ENCODE measurements at regions not wholly inside any gene's neighbourhood (a gene's known extent, or its start where the extent isn't known, plus 50 kb on each side); places are given as distances from the start of the nearest gene placed in this dataset.
A peak's percentile ranks its signal among the peaks of the same experiment; 100 is the strongest.
"Not testable (repeated sequence)": the region's sequence is repeated elsewhere in the genome, so short reads cannot be mapped to it uniquely, and the experiment has no call there.

DNA sequence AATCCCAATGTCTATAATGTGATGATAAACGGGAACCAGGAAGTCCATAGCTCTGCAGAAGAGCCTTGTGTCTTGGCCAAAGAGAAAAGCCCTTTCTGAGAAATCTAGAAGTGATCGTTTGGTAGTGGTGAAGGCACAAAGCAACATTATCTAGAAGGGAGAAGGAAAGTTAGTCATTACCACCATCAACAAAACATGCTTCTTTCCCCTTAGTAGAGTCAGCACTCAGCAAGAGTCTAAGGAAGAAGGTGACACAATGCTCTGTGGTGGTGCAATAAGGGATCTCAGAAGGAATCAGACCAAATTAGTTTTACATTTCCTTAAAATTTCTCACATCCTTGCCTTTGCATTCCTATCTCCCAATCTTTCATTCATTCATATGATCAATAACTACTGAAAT lies 134.4 kb upstream of the PRDX6 start:
- no peak for DNase-seq (ENCODE audit: low spot score)

DNA sequence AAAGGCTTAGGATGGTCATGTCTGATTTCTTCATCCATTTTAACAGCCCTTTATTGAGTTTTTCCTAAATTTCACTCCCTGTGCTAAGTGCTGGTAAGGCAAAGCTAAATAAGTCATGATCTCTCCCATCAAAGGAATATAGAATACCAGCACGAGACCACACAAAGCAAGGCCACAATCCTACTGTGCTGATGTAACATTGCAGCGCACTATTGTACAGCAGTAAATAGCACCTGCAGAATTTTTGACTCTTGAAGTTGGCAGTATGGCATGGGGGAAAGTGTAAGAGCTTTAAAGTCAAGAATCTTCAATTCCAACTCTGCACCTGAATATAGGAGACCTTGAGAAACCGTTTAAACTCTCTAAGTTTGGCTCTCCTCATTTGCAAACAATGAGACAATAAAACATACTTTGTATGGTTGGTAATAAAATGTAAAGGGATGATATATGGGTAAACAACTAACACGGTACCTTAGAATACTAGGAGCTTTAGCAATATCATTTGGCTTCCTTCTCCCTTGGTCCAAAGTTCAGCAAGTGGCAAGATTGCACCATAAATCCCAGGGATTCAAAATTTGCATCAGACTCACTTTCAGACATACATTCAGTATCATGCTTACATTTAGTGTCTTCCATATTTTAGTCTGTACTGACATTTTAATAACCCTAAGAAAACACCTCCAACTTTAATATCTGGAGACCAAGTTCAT lies 132.9 kb upstream of the PRDX6 start:
- peak; percentile 29 for DNase-seq (ENCODE audit: low spot score)

DNA sequence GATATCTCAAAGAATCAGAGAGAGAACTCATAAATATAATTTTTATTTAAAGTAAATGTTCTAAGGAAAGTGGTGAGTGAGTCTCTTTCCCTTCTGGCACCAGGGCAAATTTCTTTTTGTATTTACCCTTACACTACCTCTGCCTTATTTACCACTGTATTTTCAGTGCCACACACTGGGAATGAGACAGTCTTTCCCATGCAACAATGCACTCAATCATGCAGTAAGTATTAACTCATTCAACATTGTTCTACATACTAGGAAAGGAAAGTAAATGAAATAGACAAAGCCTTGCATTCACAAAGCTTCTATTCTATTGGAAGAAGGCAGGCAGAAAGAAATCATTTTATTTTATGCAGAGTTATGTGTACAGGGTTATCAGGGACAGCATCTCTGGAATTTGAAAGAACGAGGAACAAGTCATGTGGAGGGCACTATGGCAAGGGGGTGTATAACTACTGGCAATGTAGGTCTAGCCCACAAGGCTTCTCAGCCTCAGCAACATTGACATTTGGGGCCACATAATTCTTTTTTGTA lies 129.8 kb upstream of the PRDX6 start:
- no peak for DNase-seq (ENCODE audit: low spot score)

DNA sequence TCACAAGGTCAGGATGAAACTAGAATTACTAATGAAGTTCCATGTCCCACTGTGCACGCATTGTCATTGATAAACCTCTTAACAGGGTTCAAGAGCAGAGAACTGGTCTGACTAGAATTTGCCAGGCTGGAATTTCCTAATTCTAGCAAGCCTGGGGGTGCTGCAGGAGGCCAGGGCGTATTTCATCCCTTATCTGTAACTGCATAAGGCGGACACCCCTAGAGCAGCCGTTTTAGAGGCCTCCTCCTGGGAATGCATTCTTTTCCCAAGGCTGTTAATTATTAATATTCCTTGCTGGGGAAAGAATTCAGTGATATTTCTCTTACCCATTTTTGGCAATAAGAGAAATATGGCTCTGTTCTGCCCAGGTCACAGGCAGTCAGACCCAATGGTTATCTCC lies 124.5 kb upstream of the PRDX6 start:
- DNase-seq (ENCODE audit: low spot score): not testable (repeated sequence)

DNA sequence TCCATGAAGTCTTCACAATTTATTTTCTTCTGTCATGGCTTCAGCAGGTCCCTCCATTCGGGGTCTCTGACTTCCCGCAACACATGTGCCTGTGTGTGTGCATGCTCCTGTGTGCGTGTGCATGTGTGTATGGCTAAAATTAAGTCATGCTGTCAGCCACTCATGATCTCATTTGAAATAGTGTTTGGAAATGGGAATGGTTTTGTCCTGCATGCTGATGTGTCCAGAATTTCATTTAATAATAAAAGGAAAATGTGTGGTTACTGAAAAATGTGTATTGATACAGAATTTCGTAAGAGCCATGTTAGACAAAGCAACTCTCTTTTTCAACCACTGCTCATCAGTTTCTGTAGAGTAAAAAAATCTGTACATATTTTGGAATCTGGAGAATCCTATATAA lies 123.8 kb upstream of the PRDX6 start:
- no peak for DNase-seq (ENCODE audit: low spot score)

DNA sequence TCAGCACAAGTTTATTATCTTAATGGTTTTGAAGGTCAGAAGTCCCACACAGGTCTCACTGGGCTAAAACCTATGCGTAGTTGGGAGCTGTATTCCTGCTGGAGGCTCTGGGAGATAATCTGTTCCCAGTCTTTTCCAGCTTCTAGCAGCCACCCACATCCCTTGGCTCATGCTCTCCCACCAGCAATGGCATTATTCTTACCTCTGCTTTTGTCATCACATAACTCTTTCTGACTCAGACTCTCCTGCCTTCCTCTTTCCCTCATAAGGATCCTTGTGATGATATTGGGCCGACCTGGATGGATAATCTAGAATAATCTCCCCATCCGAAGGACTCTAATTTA lies 122.2 kb upstream of the PRDX6 start:
- DNase-seq (ENCODE audit: low spot score): no peak

DNA sequence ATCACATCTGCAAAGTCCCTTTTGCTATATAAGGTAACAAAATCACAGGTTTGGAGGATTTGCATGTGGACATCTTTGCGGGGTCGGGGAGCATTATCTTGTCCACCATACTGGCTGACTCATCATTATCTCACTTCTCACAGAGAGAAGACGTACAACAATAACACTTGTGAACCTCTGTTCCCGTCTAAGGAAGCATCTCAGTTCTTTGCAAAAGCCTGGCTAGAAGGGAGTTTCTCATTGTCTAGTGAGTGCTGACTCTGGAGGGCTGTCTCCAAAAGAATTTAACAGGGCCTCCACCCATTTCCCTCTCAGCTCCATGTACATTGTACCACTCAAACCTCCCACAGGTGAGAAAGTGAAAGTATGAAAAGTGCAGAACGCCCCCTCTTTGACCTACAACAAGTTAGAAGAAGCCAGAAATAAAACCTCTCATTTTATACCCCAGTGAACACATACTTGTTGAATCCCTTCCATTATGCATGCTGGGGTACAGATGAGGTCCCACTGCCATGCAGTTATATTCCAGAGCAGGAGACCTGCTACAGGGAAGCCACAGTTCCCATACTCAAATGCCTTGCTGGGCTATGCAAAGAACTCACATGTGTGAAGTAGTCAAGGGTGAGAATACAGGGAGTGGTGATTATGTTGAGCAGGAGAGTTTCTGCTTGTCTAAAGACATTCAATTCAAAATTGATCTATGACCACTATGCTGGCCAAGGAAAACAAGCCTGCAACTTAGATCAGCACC lies 121.7 kb upstream of the PRDX6 start:
- no peak for DNase-seq (ENCODE audit: low spot score)

DNA sequence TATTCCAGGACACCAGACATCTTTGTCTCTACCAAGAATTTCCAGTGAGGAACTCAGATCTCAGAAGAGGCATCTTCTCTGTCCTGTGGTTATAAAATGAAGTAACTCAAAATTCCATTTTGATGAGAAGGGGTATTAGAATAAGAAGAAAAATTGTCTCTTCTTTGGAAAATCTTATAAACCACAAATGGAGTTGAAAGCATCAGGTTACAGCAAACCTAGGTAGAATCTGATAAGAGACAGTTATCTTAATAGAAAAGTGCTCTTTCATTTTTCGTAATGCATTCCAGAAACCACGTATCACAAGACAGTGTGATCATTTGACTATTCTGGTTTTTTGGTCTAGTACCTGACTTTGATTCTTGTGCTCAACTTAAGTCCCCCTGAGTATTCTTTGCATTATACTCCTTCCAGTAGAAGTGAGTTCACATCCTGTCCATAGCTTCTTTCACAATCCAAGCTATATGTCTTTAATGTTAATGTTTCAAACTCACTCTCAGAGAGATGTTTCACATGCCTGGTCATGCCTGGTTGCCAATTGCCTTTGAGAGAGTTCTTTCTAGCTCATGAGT lies 120.9 kb upstream of the PRDX6 start:
- DNase-seq (ENCODE audit: low spot score): no peak

DNA sequence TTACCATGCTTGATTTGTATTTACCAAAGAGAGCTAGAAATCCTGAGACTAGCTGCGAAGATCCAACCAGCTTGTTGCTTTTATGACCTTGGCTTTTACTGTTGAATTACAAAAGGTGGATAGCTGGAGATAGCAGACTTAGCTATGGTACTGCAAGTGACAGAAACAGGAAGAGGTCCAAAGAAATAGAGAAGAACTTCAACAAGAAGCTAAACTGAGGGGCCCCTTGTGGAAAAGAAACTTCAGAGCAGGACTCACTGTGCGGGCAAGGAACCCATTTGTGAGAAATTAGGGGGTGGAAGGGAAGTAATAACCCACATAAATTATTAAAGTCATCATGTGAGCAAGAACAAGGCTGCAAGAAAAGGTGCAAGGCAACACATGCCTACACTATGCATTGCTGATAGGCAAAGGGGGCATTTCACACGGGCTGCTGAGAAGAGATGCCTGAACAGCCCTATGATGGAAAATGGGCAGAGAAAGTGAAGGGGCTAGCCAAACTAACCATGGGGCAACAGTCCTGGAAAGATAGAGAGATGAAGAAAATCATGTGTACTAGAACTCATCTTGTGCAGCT lies 116.6 kb upstream of the PRDX6 start:
- DNase-seq (ENCODE audit: low spot score): no peak

DNA sequence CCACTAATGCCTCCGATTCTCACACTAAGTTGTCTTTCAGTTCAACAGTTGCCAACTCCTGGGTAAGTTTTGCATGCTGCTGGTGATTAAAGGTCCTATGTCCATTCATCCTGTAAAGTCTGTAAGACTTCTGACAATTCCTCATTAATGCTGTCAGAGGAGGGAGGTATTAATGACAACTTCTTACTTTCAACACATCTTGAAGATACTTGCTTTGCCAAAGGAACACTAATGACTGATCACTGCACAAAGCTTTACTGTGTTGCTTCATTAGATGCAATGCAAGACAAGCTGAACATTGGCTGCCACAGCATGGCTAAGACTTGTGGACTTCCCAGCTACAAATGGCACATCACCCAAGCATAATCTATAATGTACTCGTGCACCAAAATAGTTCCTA lies 114.6 kb upstream of the PRDX6 start:
- no peak for DNase-seq (ENCODE audit: low spot score)

DNA sequence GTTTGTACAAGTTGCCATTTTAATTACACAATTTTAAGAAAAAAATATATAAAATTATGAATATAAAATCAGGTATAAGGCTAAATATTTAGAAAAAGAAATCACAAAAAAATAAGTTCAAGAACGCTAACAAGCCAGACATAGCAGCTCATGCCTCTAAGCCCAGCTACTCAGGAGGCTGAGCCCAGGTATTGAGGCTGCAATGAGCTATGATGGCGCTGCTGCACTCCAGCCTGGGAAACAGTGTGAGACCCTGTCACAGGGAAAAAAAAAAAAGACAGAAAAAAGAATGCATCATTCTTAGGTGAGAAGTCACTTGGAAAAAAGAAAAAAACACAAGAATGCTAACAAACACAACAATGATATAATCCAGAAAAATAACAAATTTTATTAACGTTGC lies 112.3 kb upstream of the PRDX6 start:
- no peak for DNase-seq (ENCODE audit: low spot score)

DNA sequence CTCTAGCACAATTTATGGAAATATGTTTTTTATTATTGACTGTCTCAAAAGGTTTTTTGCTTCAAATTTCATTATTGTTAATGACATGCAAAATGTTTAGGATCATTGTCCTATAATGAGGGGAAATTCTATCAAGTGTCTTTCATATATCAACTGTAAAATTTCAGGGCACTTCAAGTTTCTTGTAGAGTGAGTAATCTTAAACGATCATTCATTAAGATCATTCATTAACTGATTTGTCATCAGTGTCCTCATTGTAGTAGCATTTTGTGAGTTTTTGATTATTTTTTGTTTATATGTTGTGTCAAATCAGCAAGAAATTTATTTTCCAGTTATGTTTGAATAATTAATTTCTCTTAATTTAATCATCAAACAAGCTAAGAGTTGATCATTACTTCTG lies 111.8 kb upstream of the PRDX6 start:
- no peak for DNase-seq (ENCODE audit: low spot score)

DNA sequence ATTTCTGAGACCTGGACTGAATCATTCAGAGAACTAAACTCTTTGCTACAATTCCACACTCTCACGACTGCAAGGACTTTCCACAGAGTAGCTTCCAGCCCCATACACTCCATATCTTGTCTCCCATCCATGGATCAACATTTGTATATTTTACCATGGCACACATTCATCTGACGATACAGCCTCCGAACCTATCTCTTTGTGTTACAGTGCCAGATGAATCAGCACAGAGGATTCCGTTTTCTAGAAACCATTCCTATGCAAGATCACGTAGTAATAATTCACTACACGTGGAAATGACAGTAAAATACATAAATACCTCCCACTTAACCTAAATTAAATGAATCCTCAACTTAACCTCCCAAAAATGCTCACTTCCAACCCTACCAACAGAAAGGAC lies 110.0 kb upstream of the PRDX6 start:
- DNase-seq (ENCODE audit: low spot score): no peak

DNA sequence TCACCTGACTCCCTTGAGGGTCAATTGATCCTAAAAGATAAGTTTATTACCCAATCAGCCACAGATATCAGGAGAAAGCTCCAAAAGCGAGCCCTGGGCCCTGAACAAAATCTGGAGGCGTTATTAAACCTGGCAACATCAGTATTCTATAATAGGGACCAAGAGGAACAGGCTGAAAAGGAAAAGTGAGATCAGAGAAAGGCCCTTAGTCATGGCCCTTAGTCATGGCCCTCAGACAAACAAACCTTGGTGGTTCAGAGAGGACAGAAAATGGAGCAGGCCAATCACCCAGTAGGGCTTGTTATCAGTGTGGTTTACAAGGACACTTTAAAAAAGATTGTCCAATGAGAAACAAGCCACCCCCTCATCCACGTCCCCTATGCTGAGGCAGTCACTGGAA lies 106.5 kb upstream of the PRDX6 start:
- DNase-seq (ENCODE audit: low spot score): not testable (repeated sequence)

DNA sequence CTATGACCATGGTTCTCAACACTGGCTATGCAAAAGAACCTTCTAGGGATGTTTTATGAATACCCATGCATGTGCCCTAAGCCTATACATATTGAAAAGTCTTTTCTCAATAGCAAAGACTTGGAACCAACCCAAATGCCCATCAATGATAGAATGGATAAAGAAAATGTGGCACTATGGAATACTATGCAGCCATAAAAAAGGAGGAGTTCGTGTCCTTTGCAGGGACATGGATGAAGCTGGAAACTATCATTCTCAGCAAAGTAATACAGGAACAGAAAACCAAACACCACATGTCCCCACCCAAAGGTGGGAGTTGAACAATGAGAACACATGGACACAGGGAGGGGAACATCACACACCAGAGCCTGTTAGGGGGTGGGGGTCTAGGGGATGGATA lies 101.1 kb upstream of the PRDX6 start:
- not testable (repeated sequence) for DNase-seq (ENCODE audit: low spot score)

DNA sequence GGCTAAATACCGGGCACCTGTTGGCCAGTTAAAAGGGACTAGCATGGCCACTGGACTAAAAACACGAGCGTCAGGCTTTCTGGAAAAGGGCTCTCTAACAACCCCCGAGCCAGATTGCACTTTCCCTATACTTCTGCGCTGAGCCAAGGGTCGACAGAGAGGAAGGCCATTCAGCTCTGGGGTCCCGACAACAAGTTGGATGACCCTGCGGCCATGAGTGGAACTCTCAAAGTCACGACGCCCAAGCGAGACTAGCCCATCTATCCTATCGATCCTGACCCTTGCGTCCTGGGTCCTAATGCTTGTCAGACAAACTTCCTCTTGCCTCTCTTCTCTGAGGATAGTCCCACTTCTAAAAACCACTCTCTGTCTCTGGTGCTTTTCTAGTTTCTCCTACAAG lies 99.9 kb upstream of the PRDX6 start:
- no peak for DNase-seq (ENCODE audit: low spot score)

DNA sequence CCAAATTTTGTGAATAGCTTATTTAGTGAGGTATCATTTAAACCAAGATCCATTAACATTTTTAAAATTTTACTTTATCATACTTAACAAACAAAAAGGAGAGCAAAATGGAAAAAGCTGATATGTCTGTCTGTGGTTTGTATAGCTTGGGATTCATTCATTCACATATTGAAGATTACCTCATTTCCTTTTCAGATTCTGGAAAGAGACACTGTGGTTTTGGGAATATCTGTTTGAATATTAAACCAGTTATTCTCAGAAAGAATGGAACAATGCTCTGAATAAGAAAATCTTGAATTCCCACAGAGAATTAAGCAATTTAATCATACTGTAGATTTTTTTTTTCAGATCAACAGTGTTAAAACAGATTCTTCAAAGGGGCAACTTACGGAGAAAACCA lies 93.8 kb upstream of the PRDX6 start:
- DNase-seq (ENCODE audit: low spot score): no peak

DNA sequence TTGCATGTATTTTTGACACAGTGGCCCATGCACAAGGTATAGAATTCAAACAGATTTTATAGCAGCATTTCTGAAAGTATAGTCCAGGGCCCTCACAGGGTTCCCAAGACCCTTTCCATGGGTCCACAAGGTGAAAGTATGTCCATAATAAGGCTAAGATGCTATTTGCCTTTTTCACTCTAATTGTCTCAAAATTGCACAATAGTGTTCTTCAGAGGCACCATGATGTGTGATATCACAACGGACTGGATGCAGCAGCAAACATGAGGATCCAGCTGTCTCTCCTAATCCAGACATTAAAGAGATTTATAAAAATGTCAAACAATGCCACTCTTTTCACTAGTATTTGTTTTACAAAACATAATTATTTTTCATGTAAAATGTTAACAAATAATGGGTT lies 88.8 kb upstream of the PRDX6 start:
- DNase-seq (ENCODE audit: low spot score): no peak

DNA sequence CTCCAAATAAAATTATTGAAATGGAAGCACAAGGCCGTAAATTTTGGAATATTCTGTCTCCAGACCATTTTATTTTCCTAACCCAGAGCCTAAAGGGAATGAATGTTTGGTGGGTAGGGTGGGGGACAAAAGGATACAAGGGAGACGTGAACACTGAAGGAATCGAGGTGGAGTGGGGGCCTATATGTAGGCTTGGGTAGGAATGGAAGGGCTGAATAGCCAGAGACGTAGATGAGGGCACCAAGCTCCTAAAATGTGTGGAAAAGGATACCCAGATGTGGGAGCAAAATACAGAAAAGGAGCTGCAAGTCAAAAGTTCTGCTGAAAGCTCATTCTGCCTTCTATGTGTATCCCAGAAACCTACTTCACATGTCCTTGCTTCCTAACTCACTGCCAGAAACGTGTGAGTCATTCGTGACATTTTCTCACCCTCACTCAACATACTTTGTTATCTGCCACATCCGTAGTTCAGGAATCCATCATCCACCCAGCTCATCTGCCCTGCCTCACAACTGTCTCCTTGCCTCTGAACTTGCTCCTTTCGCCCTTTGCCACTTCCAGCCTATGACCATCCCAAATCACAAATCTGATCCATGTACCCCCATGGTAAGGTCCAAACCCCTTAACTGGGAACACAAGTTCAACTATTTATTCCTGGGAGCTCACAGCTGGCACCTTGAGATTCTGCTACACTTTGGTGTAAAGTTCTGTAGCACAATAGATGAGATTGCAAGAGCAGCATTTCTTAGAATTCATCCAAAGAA lies 84.1 kb upstream of the PRDX6 start:
- DNase-seq (ENCODE audit: low spot score): peak; percentile 15

DNA sequence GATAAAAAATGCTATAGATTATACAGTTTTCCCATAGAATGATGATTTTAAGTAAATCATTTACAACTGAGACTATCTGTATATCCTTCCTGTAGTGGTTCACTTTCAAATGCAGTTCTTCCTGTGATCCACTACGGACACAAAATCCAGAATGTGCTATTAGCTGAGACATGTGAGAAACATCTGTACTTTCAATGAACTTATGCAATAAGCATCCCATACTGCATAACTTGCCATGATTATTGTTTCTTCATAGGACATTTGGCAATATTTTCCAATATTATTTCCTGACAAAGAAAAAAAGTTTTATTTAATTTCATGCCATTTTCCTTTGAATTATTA lies 83.5 kb upstream of the PRDX6 start:
- DNase-seq (ENCODE audit: low spot score): no peak

DNA sequence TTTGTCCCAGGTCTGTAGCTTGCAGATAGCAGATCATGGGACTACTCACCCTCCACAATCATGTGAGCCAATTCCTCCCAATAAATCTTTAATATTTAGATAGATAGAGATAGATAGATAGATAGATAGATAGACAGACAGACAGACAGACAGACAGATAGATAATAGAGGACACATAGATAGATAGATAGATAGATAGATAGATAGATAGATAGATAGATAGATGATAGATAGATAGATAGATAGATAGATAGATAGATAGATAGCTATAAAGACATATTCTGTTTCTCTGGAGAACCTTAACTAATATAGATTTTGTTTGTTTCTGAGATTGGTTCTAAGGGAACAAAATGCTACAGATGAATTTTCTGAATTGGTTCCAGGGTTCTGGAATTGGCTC lies 82.3 kb upstream of the PRDX6 start:
- DNase-seq (ENCODE audit: low spot score): not testable (repeated sequence)

DNA sequence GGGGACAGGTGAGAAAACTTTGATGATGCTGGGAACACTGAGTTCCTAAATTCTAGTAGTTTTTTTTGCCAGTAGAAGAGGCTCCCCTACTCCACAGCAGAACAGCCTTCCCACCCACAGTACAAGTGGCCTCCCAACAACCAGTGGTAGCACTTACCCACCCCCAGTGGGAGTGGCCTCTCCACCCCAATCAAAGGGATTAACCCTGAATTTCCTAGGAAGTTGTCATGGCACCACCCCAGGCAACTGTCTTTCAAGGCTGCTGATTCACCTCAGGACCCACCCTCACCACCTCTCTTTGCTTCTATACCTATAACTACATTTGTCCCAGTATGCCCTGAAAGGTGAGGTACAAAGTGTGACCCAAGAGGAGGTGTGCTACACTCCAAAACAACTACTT lies 81.4 kb upstream of the PRDX6 start:
- DNase-seq (ENCODE audit: low spot score): peak; percentile 19

Data from HT-29 (cell line).